ENCODE measurements at regions not wholly inside any gene's neighbourhood (a gene's known extent, or its start where the extent isn't known, plus 50 kb on each side); places are given as distances from the start of the nearest gene placed in this dataset.

DNA sequence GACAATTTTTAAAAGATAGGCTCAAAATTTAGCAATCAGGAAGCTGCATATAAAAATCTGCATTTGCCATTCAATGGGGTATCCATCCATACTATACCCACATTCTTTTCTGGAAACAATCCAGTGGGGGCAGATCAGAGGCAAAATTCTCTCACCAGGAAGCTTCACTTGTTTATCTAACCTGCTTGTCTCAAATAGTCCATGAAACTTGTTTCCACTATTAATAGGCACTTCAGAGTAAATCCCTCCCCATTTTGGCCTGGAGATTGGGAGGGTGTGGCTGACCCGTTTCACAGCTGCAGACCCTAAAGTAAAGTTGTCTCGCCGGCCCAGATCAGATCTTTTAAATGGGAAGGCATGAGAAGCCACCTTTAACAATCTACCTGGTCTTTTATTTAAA lies 139.4 kb upstream of the CPNE8 start:
- no peaks in the 10 kb centered on the region for H3K9me3 Mint-ChIP-seq (ENCODE audit: unreplicated experiment)
- TF ChIP-seq, protein P1, sequence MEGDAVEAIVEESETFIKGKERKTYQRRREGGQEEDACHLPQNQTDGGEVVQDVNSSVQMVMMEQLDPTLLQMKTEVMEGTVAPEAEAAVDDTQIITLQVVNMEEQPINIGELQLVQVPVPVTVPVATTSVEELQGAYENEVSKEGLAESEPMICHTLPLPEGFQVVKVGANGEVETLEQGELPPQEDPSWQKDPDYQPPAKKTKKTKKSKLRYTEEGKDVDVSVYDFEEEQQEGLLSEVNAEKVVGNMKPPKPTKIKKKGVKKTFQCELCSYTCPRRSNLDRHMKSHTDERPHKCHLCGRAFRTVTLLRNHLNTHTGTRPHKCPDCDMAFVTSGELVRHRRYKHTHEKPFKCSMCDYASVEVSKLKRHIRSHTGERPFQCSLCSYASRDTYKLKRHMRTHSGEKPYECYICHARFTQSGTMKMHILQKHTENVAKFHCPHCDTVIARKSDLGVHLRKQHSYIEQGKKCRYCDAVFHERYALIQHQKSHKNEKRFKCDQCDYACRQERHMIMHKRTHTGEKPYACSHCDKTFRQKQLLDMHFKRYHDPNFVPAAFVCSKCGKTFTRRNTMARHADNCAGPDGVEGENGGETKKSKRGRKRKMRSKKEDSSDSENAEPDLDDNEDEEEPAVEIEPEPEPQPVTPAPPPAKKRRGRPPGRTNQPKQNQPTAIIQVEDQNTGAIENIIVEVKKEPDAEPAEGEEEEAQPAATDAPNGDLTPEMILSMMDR (IDR thresholded peaks at IDR 0.05; ENCODE audit: partially characterized antibody, unreplicated experiment), result no peak
- H3K4me3 Mint-ChIP-seq (ENCODE audit: unreplicated experiment), result no peak overlapping the region
- peaks cover 5% of the 10 kb centered on the region for H3K4me1 Mint-ChIP-seq (ENCODE audit: low read depth, unreplicated experiment)
- no peak for DNase-seq
- H3K27me3 Mint-ChIP-seq (ENCODE audit: unreplicated experiment), result no peaks in the 10 kb centered on the region
- no peak overlapping the region for H3K27ac Mint-ChIP-seq (ENCODE audit: unreplicated experiment)
- no peaks in the 10 kb centered on the region for H3K36me3 Mint-ChIP-seq (ENCODE audit: unreplicated experiment)

- Mint-ChIP-seq H3K4me3 (ENCODE audit: unreplicated experiment) (no peak overlapping the region), H3K27ac (ENCODE audit: unreplicated experiment) (no peak overlapping the region), H3K36me3 (ENCODE audit: unreplicated experiment) (no peaks in the 10 kb centered on the region), H3K9me3 (ENCODE audit: unreplicated experiment) (no peaks in the 10 kb centered on the region), H3K27me3 (ENCODE audit: unreplicated experiment) (no peaks in the 10 kb centered on the region), H3K4me1 (ENCODE audit: low read depth, unreplicated experiment) (peaks cover 5% of the 10 kb centered on the region)
- TF ChIP-seq, protein P1 (IDR thresholded peaks at IDR 0.05; ENCODE audit: partially characterized antibody, unreplicated experiment), result no peak
- DNase-seq, result no peak
Observed at GRCh38 chr12:39043424-39043822, 138.0 kb upstream of the CPNE8 start.

GRCh38 chr12:39040275-39040674 lies 134.9 kb upstream of the CPNE8 start:
- Mint-ChIP-seq H3K27me3 (ENCODE audit: unreplicated experiment) (no peaks in the 10 kb centered on the region), H3K9me3 (ENCODE audit: unreplicated experiment) (no peaks in the 10 kb centered on the region), H3K36me3 (ENCODE audit: unreplicated experiment) (no peaks in the 10 kb centered on the region), H3K4me1 (ENCODE audit: low read depth, unreplicated experiment) (peaks cover 5% of the 10 kb centered on the region), H3K4me3 (ENCODE audit: unreplicated experiment) (no peak overlapping the region), H3K27ac (ENCODE audit: unreplicated experiment) (no peak overlapping the region)
- TF ChIP-seq, protein P1 (IDR thresholded peaks at IDR 0.05; ENCODE audit: partially characterized antibody, unreplicated experiment), result no peak
- no peak for DNase-seq

- H3K27me3 Mint-ChIP-seq (ENCODE audit: unreplicated experiment), result no peaks in the 10 kb centered on the region
- H3K4me3 Mint-ChIP-seq (ENCODE audit: unreplicated experiment), result no peak overlapping the region
- TF ChIP-seq, protein P1 (IDR thresholded peaks at IDR 0.05; ENCODE audit: partially characterized antibody, unreplicated experiment), result no peak
- no peaks in the 10 kb centered on the region for H3K36me3 Mint-ChIP-seq (ENCODE audit: unreplicated experiment)
- no peak overlapping the region for H3K27ac Mint-ChIP-seq (ENCODE audit: unreplicated experiment)
- no peaks in the 10 kb centered on the region for H3K4me1 Mint-ChIP-seq (ENCODE audit: low read depth, unreplicated experiment)
- H3K9me3 Mint-ChIP-seq (ENCODE audit: unreplicated experiment), result no peaks in the 10 kb centered on the region
- no peak for DNase-seq
Observed at GRCh38 chr12:39037115-39037514, 131.7 kb upstream of the CPNE8 start.

DNA sequence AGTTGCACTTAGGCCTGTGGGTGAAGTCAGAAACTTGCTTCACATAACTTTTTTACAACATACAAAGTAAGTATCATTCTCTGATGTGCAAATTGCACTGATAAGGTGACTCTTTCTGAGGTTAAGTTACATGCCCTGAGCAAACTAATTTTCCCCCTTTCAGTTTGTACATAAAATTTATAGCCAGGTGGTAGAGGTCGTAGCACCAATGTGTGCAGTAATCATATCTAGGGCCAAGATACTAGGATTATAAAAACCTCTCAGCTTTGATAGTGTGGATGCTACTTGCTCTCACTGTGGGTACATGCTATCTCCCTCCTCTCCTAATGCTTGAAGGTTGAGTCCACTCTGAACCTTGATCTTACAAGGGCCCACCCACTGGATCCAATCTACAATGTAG lies 130.7 kb upstream of the CPNE8 start:
- Mint-ChIP-seq H3K27me3 (ENCODE audit: unreplicated experiment) (no peaks in the 10 kb centered on the region), H3K36me3 (ENCODE audit: unreplicated experiment) (no peaks in the 10 kb centered on the region), H3K27ac (ENCODE audit: unreplicated experiment) (no peak overlapping the region), H3K9me3 (ENCODE audit: unreplicated experiment) (no peaks in the 10 kb centered on the region), H3K4me3 (ENCODE audit: unreplicated experiment) (no peak overlapping the region), H3K4me1 (ENCODE audit: low read depth, unreplicated experiment) (no peaks in the 10 kb centered on the region)
- DNase-seq, result no peak
- TF ChIP-seq, protein P1 (IDR thresholded peaks at IDR 0.05; ENCODE audit: partially characterized antibody, unreplicated experiment), result no peak

Data from glutamatergic neuron (in vitro differentiated cells).